Posterior cingulate gyrus (tissue), 11 donors: ENCODE measurements at regions not wholly inside any gene's neighbourhood (a gene's known extent, or its start where the extent isn't known, plus 50 kb on each side); places are given as distances from the start of the nearest gene placed in this dataset.
A peak's percentile ranks its signal among the peaks of the same experiment; 100 is the strongest.
"Not testable (repeated sequence)": the region's sequence is repeated elsewhere in the genome, so short reads cannot be mapped to it uniquely, and the experiment has no call there.

Experiments
- DNase-seq, 10 donors: peaks; one replicate each; pipeline versions ENCODE4 v3.0.0 to v3.0.0-alpha.2; 2020 to 2021; ENCODE audit warnings: mixed read lengths in 3 of 10
- intact Hi-C: fragments of 100-400 bp; cut with DNase I; formaldehyde crosslinking; loops from one replicate; pipeline ENCODE4 v1.15.1; 2023

GRCh38 chr12:25424211-25424731 lies 128.8 kb downstream of the LMNTD1 start:
- DNase-seq = no peak
- intact Hi-C loops = loop anchor here (2.0 kb wide), 1 partner anchor 47 kb away; no protein-coding TSS in a partner anchor

- intact Hi-C loops = loop anchor here (2.0 kb wide), 1 partner anchor 47 kb away; no protein-coding TSS in a partner anchor
- DNase-seq = no peak
Measured at GRCh38 chr12:25423355-25424050, 129.6 kb downstream of the LMNTD1 start.

- intact Hi-C loops = no loop called here
- DNase-seq = no peak
Measured at GRCh38 chr12:25422241-25422640, 130.8 kb downstream of the LMNTD1 start.

GRCh38 chr12:25421651-25422167 lies 131.4 kb downstream of the LMNTD1 start:
- DNase-seq = no peak
- intact Hi-C loops = no loop called here

- intact Hi-C loops = no loop called here
- no peak for DNase-seq
Measured at GRCh38 chr12:25420116-25420515, 133.0 kb downstream of the LMNTD1 start.

- DNase-seq = no peak
- intact Hi-C loops = no loop called here
Measured at GRCh38 chr12:25419595-25419994, 133.5 kb downstream of the LMNTD1 start.

GRCh38 chr12:25417071-25417470 lies 136.0 kb downstream of the LMNTD1 start:
- intact Hi-C loops = no loop called here
- no peak for DNase-seq

- no peak for DNase-seq
- intact Hi-C loops = no loop called here
Measured at GRCh38 chr12:25416516-25416915, 136.6 kb downstream of the LMNTD1 start.

GRCh38 chr12:25415004-25415403 lies 138.1 kb downstream of the LMNTD1 start:
- intact Hi-C loops = no loop called here
- no peak for DNase-seq

- intact Hi-C loops = no loop called here
- DNase-seq = no peak
Measured at GRCh38 chr12:25412735-25413134, 140.3 kb downstream of the LMNTD1 start.

- no peak for DNase-seq
- intact Hi-C loops = no loop called here
Measured at GRCh38 chr12:25404955-25405354, 148.1 kb downstream of the LMNTD1 start.

GRCh38 chr12:25401547-25402345 lies 151.0 kb upstream of the KRAS start:
- intact Hi-C loops = no loop called here
- no peak for DNase-seq

- no peak for DNase-seq
- intact Hi-C loops = no loop called here
Measured at GRCh38 chr12:25397001-25397400, 146.3 kb upstream of the KRAS start.

- intact Hi-C loops = no loop called here
- DNase-seq = no peak
Measured at GRCh38 chr12:25395227-25395626, 144.5 kb upstream of the KRAS start.

GRCh38 chr12:25394775-25395174 lies 144.0 kb upstream of the KRAS start:
- DNase-seq, intact Hi-C loops: not testable (repeated sequence)

- no peak for DNase-seq
- intact Hi-C loops = no loop called here
Measured at GRCh38 chr12:25394025-25394424, 143.3 kb upstream of the KRAS start.

- intact Hi-C loops = not testable (repeated sequence)
Measured at GRCh38 chr12:25391346-25391745, 140.6 kb upstream of the KRAS start.

GRCh38 chr12:25388183-25388582 lies 137.5 kb upstream of the KRAS start:
- intact Hi-C loops = no loop called here
- DNase-seq = no peak

More at GRCh38 chr12:25391346-25391745, 140.6 kb upstream of the KRAS start:
- not testable (repeated sequence) for DNase-seq

GRCh38 chr12:25387732-25388050 lies 137.0 kb upstream of the KRAS start:
- DNase-seq = no peak
- intact Hi-C loops = no loop called here

GRCh38 chr12:25386831-25387731 lies 136.4 kb upstream of the KRAS start:
- intact Hi-C loops = no loop called here
- peak in 9 of 10 donors; percentile 42 to 94 (median 79) for DNase-seq

GRCh38 chr12:25384893-25385248 lies 134.1 kb upstream of the KRAS start:
- intact Hi-C loops = no loop called here

More at GRCh38 chr12:25384893-25385248, 134.1 kb upstream of the KRAS start:
- DNase-seq = no peak
